Right lobe of liver (tissue), 4 donors: ENCODE measurements at regions not wholly inside any gene's neighbourhood (a gene's known extent, or its start where the extent isn't known, plus 50 kb on each side); places are given as distances from the start of the nearest gene placed in this dataset.

Source experiments
- POLR2A ChIP-seq: fragments of 450-650 bp; IDR thresholded peaks from one replicate; pipeline ENCODE4 v1.6.1; 2017; ENCODE audit warnings: antibody characterized with exemption, mild to moderate bottlenecking
- TF ChIP-seq, protein P1 (sequence below), 4 donors: fragments of 200-600 bp in 3 of 4; fragments of 450-650 bp in 1 of 4; IDR thresholded peaks; one replicate each; pipeline versions ENCODE4 v1.5.1 to v1.8.0; 2016 to 2022; ENCODE audit warnings: antibody characterized with exemption in 4 of 4, mild to moderate bottlenecking in 2 of 4
- donor health status: DM: no; HTN: no; CAD: no.
- donor health status: DM: no; HTN: no; CAD: no.
- donor health status: DM: no; HTN: yes; CAD: no.

DNA sequence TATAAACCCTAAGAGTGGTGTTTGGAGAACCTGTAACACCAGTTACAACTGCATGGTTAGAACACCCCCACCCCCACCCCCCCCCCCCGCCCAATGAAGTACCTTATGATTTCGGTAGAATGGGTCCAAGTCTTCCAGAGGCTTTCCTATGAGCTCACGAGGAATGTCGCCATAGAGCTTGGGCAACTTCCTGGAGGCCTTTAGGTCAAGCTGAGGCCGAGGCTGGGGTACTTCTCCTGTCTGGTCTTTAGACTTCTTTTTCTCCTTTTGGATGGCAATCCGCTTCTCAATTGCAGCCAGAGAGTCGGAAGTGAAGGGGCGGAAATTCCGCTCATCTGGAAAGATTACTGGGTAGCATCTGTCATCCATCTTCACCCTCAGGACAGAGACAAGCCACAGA is 101.8 kb downstream of the SCN11A start:
- TF ChIP-seq, protein P1, sequence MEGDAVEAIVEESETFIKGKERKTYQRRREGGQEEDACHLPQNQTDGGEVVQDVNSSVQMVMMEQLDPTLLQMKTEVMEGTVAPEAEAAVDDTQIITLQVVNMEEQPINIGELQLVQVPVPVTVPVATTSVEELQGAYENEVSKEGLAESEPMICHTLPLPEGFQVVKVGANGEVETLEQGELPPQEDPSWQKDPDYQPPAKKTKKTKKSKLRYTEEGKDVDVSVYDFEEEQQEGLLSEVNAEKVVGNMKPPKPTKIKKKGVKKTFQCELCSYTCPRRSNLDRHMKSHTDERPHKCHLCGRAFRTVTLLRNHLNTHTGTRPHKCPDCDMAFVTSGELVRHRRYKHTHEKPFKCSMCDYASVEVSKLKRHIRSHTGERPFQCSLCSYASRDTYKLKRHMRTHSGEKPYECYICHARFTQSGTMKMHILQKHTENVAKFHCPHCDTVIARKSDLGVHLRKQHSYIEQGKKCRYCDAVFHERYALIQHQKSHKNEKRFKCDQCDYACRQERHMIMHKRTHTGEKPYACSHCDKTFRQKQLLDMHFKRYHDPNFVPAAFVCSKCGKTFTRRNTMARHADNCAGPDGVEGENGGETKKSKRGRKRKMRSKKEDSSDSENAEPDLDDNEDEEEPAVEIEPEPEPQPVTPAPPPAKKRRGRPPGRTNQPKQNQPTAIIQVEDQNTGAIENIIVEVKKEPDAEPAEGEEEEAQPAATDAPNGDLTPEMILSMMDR (IDR thresholded peaks at IDR 0.05) = no peak
- TF ChIP-seq POLR2A = no peak
